ENCODE measurements at regions not wholly inside any gene's neighbourhood (a gene's known extent, or its start where the extent isn't known, plus 50 kb on each side); places are given as distances from the start of the nearest gene placed in this dataset.
"Not testable (repeated sequence)": the region's sequence is repeated elsewhere in the genome, so short reads cannot be mapped to it uniquely, and the experiment has no call there.

GRCh38 chr7:149995369-149996026 is 121.7 kb downstream of the ATP6V0E2 start:
- ATAC-seq; H3K4me3 ChIP-seq; H3K36me3 ChIP-seq (ENCODE audit: insufficient read depth in 1 of 2, low read depth in 1 of 2); H3K4me1 ChIP-seq; intact Hi-C loops (cut with DNase I); DNase-seq; H3K27ac ChIP-seq; H3K9me3 ChIP-seq; H3K27me3 ChIP-seq (ENCODE audit: insufficient read depth in 3 of 3, low read length in 2 of 3): not testable (repeated sequence)
- 75 to 77% (median 77%) methylated on average over 13 of the region's 14 CpGs for WGBS, 3 donors

GRCh38 chr7:150000780-150001599 is 127.2 kb downstream of the ATP6V0E2 start:
- intact Hi-C loops (cut with DNase I); ATAC-seq: not testable (repeated sequence)
- WGBS, 3 donors = 48 to 52% (median 51%) methylated on average over 20 to 22 of the region's 22 CpGs

GRCh38 chr7:150003304-150003810 is 129.6 kb downstream of the ATP6V0E2 start:
- H3K4me3 ChIP-seq = no peak overlapping the region
- H3K4me1 ChIP-seq = no peaks in the 10 kb centered on the region
- no peak for TF ChIP-seq CTCF (IDR thresholded peaks at IDR 0.05)
- 61 to 68% (median 67%) methylated on average over 4 of the region's 4 CpGs for WGBS, 3 donors
- ATAC-seq (peak in 2 of 4 donors; percentile 11 to 19), DNase-seq (no peak)
- H3K36me3 ChIP-seq (ENCODE audit: insufficient read depth in 1 of 2, low read depth in 1 of 2) = no peaks in the 10 kb centered on the region
- H3K9me3 ChIP-seq = no peaks in the 10 kb centered on the region
- intact Hi-C loops (cut with DNase I) = no loop called here
- H3K27ac ChIP-seq = no peak overlapping the region
- no peaks in the 10 kb centered on the region for H3K27me3 ChIP-seq (ENCODE audit: insufficient read depth in 3 of 3, low read length in 2 of 3)

More at GRCh38 chr7:150000780-150001599, 127.2 kb downstream of the ATP6V0E2 start:
- H3K4me1 ChIP-seq; H3K27me3 ChIP-seq (ENCODE audit: insufficient read depth in 3 of 3, low read length in 2 of 3); H3K4me3 ChIP-seq; DNase-seq; H3K9me3 ChIP-seq; H3K36me3 ChIP-seq (ENCODE audit: insufficient read depth in 1 of 2, low read depth in 1 of 2); H3K27ac ChIP-seq: not testable (repeated sequence)

- H3K27me3 ChIP-seq (ENCODE audit: insufficient read depth in 3 of 3, low read length in 2 of 3); H3K4me3 ChIP-seq; DNase-seq; H3K36me3 ChIP-seq (ENCODE audit: insufficient read depth in 1 of 2, low read depth in 1 of 2); H3K9me3 ChIP-seq; intact Hi-C loops (cut with DNase I); ATAC-seq; H3K27ac ChIP-seq; H3K4me1 ChIP-seq: not testable (repeated sequence)
- WGBS, 3 donors = 79 to 90% (median 86%) methylated on average over 2 of the region's 2 CpGs
Observed at GRCh38 chr7:150003973-150004372, 130.2 kb downstream of the ATP6V0E2 start.

GRCh38 chr7:150004843-150005242 is 131.1 kb downstream of the ATP6V0E2 start:
- DNase-seq; intact Hi-C loops (cut with DNase I); H3K27me3 ChIP-seq (ENCODE audit: insufficient read depth in 3 of 3, low read length in 2 of 3); H3K4me3 ChIP-seq; H3K27ac ChIP-seq; ATAC-seq; H3K36me3 ChIP-seq (ENCODE audit: insufficient read depth in 1 of 2, low read depth in 1 of 2); H3K9me3 ChIP-seq; H3K4me1 ChIP-seq: not testable (repeated sequence)
- whole genome bisulfite sequencing, 3 donors = 72 to 81% (median 79%) methylated on average over 4 of the region's 4 CpGs

GRCh38 chr7:150009620-150010303 is 136.0 kb downstream of the ATP6V0E2 start:
- H3K27ac ChIP-seq; H3K4me3 ChIP-seq; H3K9me3 ChIP-seq; intact Hi-C loops (cut with DNase I); DNase-seq; H3K4me1 ChIP-seq; H3K27me3 ChIP-seq (ENCODE audit: insufficient read depth in 3 of 3, low read length in 2 of 3); ATAC-seq; H3K36me3 ChIP-seq (ENCODE audit: insufficient read depth in 1 of 2, low read depth in 1 of 2): not testable (repeated sequence)
- 30 to 43% (median 37%) methylated on average over 6 to 8 of the region's 9 CpGs for WGBS, 3 donors

- H3K36me3 ChIP-seq (ENCODE audit: insufficient read depth in 1 of 2, low read depth in 1 of 2); H3K4me1 ChIP-seq; H3K4me3 ChIP-seq; H3K27me3 ChIP-seq (ENCODE audit: insufficient read depth in 3 of 3, low read length in 2 of 3); H3K9me3 ChIP-seq; H3K27ac ChIP-seq; intact Hi-C loops (cut with DNase I); DNase-seq; ATAC-seq: not testable (repeated sequence)
- WGBS, 3 donors = 89 to 96% (median 92%) methylated on average over 3 of the region's 3 CpGs
Observed at GRCh38 chr7:150016651-150017189, 143.0 kb downstream of the ATP6V0E2 start.

GRCh38 chr7:150020210-150020609 is 146.4 kb downstream of the ATP6V0E2 start:
- 79 to 87% (median 82%) methylated on average over 3 of the region's 3 CpGs for WGBS, 3 donors
- H3K9me3 ChIP-seq; H3K36me3 ChIP-seq (ENCODE audit: insufficient read depth in 1 of 2, low read depth in 1 of 2); DNase-seq; H3K27ac ChIP-seq; intact Hi-C loops (cut with DNase I); H3K4me1 ChIP-seq; H3K27me3 ChIP-seq (ENCODE audit: insufficient read depth in 3 of 3, low read length in 2 of 3); H3K4me3 ChIP-seq; ATAC-seq: not testable (repeated sequence)

GRCh38 chr7:150024550-150025490 is 151.1 kb downstream of the ATP6V0E2 start:
- H3K9me3 ChIP-seq; H3K4me3 ChIP-seq; intact Hi-C loops (cut with DNase I); H3K27me3 ChIP-seq (ENCODE audit: insufficient read depth in 3 of 3, low read length in 2 of 3); DNase-seq; H3K4me1 ChIP-seq; H3K36me3 ChIP-seq (ENCODE audit: insufficient read depth in 1 of 2, low read depth in 1 of 2); ATAC-seq; H3K27ac ChIP-seq: not testable (repeated sequence)
- 65 to 80% (median 70%) methylated on average over 7 of the region's 7 CpGs for WGBS, 3 donors

Measured in psoas muscle (tissue), 7 donors.